ENCODE measurements at regions not wholly inside any gene's neighbourhood (a gene's known extent, or its start where the extent isn't known, plus 50 kb on each side); places are given as distances from the start of the nearest gene placed in this dataset.

DNA sequence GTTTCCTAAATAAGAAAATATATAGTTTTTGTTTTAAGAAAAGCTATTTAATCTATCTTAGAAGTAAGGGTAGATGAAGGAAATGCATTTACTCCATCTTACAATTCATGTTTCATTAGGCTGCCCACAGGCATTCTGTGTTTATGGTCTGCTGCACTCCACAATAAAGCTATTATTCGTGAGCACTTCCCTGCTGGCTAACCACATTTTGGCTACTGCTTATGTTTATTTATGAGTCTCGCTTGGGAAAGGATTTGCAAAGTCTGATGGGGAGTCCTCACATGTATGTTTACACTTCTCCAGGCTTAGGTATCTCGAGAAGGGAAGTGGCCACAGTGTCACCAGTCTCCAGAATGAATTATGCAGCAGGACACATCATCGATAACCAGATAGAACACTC, 260.8 kb upstream of the VCX start:
- FAIRE-seq = no peak

DNA sequence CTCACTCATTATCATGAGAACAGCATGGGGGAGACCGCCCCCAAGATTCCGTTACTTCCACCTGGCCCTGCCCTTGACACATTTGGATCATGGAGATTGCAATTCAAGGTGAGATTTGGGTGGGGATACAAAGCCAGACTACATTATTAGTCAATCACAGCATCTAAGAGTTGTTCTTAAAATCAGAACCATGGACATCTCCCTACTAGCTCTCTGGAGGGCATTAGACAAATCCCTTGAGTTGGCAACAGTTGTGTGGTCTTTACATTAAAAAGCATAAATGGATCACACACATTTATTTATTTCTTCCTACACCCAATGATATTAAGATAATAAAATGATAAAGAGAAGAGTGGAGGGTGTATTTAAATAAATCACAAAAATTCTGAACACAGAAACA, 262.8 kb upstream of the VCX start:
- Histone ChIP-seq H3K9me3 (ENCODE audit: control insufficient read depth, low read depth, low read length) (no peaks in the 10 kb centered on the region), H3K36me3 (ENCODE audit: control insufficient read depth in 2 of 2, extremely low read depth in 1 of 2, insufficient read depth in 2 of 2, low read length in 2 of 2) (no peaks in the 10 kb centered on the region), H3K9ac (ENCODE audit: control insufficient read depth, extremely low read depth, insufficient read depth, low read length) (no peak overlapping the region), H3K4me1 (ENCODE audit: control insufficient read depth, extremely low read depth, insufficient read depth, low read length) (no peaks in the 10 kb centered on the region), H2AFZ (ENCODE audit: control insufficient read depth, low read length) (no peak overlapping the region), H3K4me3 (ENCODE audit: control insufficient read depth in 2 of 3, extremely low read depth in 1 of 3, insufficient read depth in 2 of 3, low read depth in 1 of 3, low read length in 3 of 3) (no peak overlapping the region), H4K20me1 (ENCODE audit: control insufficient read depth, extremely low read depth, insufficient read depth, low read length) (no peaks in the 10 kb centered on the region), H3K9me1 (ENCODE audit: control insufficient read depth, extremely low read depth, insufficient read depth, low read length) (no peaks in the 10 kb centered on the region), H3K79me2 (ENCODE audit: control insufficient read depth, insufficient read depth, low read length) (no peaks in the 10 kb centered on the region), H3K27me3 (ENCODE audit: control insufficient read depth, extremely low read depth, insufficient read depth, low read length) (no peaks in the 10 kb centered on the region), H3K27ac (ENCODE audit: control insufficient read depth, insufficient read depth, low read length) (no peak overlapping the region), H3K4me2 (ENCODE audit: control insufficient read depth, extremely low read depth, insufficient read depth, low read depth, low read length) (no peak overlapping the region)
- TF ChIP-seq, protein P1, sequence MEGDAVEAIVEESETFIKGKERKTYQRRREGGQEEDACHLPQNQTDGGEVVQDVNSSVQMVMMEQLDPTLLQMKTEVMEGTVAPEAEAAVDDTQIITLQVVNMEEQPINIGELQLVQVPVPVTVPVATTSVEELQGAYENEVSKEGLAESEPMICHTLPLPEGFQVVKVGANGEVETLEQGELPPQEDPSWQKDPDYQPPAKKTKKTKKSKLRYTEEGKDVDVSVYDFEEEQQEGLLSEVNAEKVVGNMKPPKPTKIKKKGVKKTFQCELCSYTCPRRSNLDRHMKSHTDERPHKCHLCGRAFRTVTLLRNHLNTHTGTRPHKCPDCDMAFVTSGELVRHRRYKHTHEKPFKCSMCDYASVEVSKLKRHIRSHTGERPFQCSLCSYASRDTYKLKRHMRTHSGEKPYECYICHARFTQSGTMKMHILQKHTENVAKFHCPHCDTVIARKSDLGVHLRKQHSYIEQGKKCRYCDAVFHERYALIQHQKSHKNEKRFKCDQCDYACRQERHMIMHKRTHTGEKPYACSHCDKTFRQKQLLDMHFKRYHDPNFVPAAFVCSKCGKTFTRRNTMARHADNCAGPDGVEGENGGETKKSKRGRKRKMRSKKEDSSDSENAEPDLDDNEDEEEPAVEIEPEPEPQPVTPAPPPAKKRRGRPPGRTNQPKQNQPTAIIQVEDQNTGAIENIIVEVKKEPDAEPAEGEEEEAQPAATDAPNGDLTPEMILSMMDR (optimal IDR thresholded peaks at IDR 0.05 in 1 of 3, IDR thresholded peaks at IDR 0.05 in 1 of 3, conservative IDR thresholded peaks at IDR 0.05 in 1 of 3; ENCODE audit: extremely low read depth in 1 of 3, insufficient read depth in 2 of 3, low read length in 3 of 3) = no peak
- TF ChIP-seq EZH2 (IDR thresholded peaks at IDR 0.05; ENCODE audit: low read length) = no peak
- dilution Hi-C loops (cut with MboI; ENCODE audit: extremely low pct_ligation_motif_present, low sequenced_read_pairs) = no loop called here
- FAIRE-seq = no peak
- no peak for DNase-seq (ENCODE audit: low read depth, low spot score)

More for the DNA sequence above, 260.8 kb upstream of the VCX start:
- no peak overlapping the region for H2AFZ ChIP-seq (ENCODE audit: control insufficient read depth, low read length)
- no peaks in the 10 kb centered on the region for H3K9me1 ChIP-seq (ENCODE audit: control insufficient read depth, extremely low read depth, insufficient read depth, low read length)
- H3K9ac ChIP-seq (ENCODE audit: control insufficient read depth, extremely low read depth, insufficient read depth, low read length) = no peak overlapping the region
- TF ChIP-seq, protein P1 (optimal IDR thresholded peaks at IDR 0.05 in 1 of 3, IDR thresholded peaks at IDR 0.05 in 1 of 3, conservative IDR thresholded peaks at IDR 0.05 in 1 of 3; ENCODE audit: extremely low read depth in 1 of 3, insufficient read depth in 2 of 3, low read length in 3 of 3) = no peak
- no peak for TF ChIP-seq EZH2 (IDR thresholded peaks at IDR 0.05; ENCODE audit: low read length)
- no peaks in the 10 kb centered on the region for H4K20me1 ChIP-seq (ENCODE audit: control insufficient read depth, extremely low read depth, insufficient read depth, low read length)
- H3K4me1 ChIP-seq (ENCODE audit: control insufficient read depth, extremely low read depth, insufficient read depth, low read length) = no peaks in the 10 kb centered on the region
- H3K9me3 ChIP-seq (ENCODE audit: control insufficient read depth, low read depth, low read length) = no peaks in the 10 kb centered on the region
- no peak for DNase-seq (ENCODE audit: low read depth, low spot score)
- no peak overlapping the region for H3K4me3 ChIP-seq (ENCODE audit: control insufficient read depth in 2 of 3, extremely low read depth in 1 of 3, insufficient read depth in 2 of 3, low read depth in 1 of 3, low read length in 3 of 3)
- no peak overlapping the region for H3K4me2 ChIP-seq (ENCODE audit: control insufficient read depth, extremely low read depth, insufficient read depth, low read depth, low read length)
- no peaks in the 10 kb centered on the region for H3K27me3 ChIP-seq (ENCODE audit: control insufficient read depth, extremely low read depth, insufficient read depth, low read length)
- no peaks in the 10 kb centered on the region for H3K79me2 ChIP-seq (ENCODE audit: control insufficient read depth, insufficient read depth, low read length)
- dilution Hi-C loops (cut with MboI; ENCODE audit: extremely low pct_ligation_motif_present, low sequenced_read_pairs) = no loop called here
- no peaks in the 10 kb centered on the region for H3K36me3 ChIP-seq (ENCODE audit: control insufficient read depth in 2 of 2, extremely low read depth in 1 of 2, insufficient read depth in 2 of 2, low read length in 2 of 2)
- H3K27ac ChIP-seq (ENCODE audit: control insufficient read depth, insufficient read depth, low read length) = no peak overlapping the region

All from keratinocyte (primary cell).